ENCODE measurements at regions not wholly inside any gene's neighbourhood (a gene's known extent, or its start where the extent isn't known, plus 50 kb on each side); places are given as distances from the start of the nearest gene placed in this dataset.
"Not testable (repeated sequence)": the region's sequence is repeated elsewhere in the genome, so short reads cannot be mapped to it uniquely, and the experiment has no call there.

DNA sequence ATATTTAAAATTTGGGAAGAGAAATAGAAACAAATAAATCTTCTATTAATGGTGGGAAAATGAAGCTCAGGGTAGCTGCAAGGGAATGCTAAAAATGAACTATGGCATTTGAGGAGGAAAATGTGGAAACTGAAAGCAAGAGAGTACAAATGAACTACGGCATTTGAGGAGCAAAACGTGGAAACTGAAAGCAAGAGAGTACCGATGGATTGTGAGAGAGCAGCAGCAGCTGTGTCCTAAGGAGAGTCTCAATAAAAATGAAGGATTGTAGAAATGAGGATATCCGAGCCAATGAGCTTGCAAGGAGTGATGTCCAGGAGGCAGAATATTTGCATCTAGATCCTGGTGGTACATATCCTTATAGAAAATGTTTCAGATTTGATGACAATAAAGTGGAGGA, 547.1 kb upstream of the ZNF337 start:
- DNase-seq (ENCODE audit: low read depth, low spot score) = no peak
- ChIA-PET CTCF (no interaction called here), POLR2A (no interaction called here)
- H3K4me3 ChIP-seq (ENCODE audit: low read depth, low read length) = no peak overlapping the region
- TF ChIP-seq, protein P1, sequence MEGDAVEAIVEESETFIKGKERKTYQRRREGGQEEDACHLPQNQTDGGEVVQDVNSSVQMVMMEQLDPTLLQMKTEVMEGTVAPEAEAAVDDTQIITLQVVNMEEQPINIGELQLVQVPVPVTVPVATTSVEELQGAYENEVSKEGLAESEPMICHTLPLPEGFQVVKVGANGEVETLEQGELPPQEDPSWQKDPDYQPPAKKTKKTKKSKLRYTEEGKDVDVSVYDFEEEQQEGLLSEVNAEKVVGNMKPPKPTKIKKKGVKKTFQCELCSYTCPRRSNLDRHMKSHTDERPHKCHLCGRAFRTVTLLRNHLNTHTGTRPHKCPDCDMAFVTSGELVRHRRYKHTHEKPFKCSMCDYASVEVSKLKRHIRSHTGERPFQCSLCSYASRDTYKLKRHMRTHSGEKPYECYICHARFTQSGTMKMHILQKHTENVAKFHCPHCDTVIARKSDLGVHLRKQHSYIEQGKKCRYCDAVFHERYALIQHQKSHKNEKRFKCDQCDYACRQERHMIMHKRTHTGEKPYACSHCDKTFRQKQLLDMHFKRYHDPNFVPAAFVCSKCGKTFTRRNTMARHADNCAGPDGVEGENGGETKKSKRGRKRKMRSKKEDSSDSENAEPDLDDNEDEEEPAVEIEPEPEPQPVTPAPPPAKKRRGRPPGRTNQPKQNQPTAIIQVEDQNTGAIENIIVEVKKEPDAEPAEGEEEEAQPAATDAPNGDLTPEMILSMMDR (IDR thresholded peaks at IDR 0.05; ENCODE audit: insufficient read depth, low read length, missing control alignments) = no peak

DNA sequence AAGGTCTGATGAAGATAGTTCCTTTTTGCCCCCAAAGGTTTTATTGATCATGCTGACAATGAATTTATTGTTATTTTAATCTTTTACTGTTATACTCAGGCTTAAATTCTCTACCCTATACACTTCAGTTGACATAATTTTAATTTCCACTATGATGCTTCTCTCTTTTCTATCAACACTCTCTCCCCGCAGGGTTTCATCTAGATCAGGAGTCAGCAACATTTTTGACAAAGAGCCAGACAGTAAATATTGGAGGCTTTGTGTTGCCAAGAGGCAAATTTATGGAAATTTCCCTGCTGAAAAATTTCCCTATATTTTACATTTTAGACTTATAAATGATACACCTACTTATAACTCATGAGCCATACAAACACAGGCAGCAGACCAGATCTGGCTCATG, 524.0 kb upstream of the ZNF337 start:
- H3K4me3 ChIP-seq (ENCODE audit: low read depth, low read length); POLR2A ChIA-PET; CTCF ChIA-PET; DNase-seq (ENCODE audit: low read depth, low spot score): not testable (repeated sequence)

DNA sequence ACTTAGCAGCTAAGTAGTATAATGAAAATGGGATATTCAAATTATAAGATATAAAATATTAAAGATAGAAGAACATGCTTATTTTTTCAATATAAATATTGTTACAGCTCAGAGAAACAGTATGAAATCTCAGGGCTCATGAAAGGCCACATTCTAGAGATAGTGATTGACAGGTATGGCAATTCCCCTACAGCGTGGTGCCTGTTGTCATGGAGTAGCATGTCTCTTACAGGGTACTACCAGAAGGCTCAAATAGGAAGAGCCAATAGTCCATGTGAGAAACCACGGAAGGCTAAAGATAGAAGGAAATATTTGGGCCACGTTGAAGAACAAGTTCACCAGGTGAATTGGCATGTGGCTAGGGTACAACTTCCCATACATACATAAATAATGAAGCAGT, 522.9 kb upstream of the ZNF337 start:
- H3K4me3 ChIP-seq (ENCODE audit: low read depth, low read length); CTCF ChIA-PET; DNase-seq (ENCODE audit: low read depth, low spot score); POLR2A ChIA-PET: not testable (repeated sequence)

DNA sequence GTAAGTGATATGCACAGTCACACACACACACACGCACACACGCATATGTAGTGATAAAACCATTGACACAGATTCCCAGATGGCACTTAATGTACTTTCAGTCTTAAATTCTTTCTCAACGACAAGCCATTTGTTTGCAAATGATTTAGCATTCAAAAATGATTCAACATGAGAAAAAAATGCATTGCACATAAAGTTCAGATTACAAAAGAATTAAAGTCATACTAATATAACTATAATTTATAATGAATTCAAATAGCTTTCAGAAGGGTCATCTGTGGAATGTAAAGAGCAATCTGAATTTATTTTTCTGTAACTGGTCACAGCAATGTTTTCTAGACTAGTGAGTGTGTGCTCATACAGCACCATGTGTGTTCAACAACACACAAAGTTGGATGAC, 521.6 kb upstream of the ZNF337 start:
- DNase-seq (ENCODE audit: low read depth, low spot score) = no peak
- TF ChIP-seq, protein P1 (IDR thresholded peaks at IDR 0.05; ENCODE audit: insufficient read depth, low read length, missing control alignments) = no peak
- CTCF ChIA-PET = no interaction called here
- POLR2A ChIA-PET = no interaction called here
- H3K4me3 ChIP-seq (ENCODE audit: low read depth, low read length) = no peak overlapping the region

DNA sequence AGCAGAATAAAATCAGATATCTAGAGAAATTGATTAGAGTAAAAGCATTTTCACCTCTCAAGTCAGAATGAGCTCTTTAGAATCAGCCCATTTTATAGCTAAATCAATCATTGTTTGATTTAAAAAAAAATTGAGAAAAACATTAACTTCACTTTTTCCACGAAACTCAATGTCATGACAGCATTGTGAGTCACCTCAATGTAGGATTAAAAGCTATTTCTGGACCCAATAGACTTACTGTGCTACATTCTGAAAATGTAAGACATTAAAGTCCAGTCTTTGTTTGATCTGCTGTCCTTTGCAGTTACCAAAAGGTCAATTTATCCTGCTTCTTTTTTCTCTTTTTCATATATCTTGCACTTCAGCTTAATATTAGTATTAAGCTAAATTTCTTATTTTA, 519.4 kb upstream of the ZNF337 start:
- CTCF ChIA-PET = no interaction called here
- POLR2A ChIA-PET = no interaction called here
- no peak for DNase-seq (ENCODE audit: low read depth, low spot score)
- H3K4me3 ChIP-seq (ENCODE audit: low read depth, low read length) = no peak overlapping the region
- TF ChIP-seq, protein P1 (IDR thresholded peaks at IDR 0.05; ENCODE audit: insufficient read depth, low read length, missing control alignments) = no peak

DNA sequence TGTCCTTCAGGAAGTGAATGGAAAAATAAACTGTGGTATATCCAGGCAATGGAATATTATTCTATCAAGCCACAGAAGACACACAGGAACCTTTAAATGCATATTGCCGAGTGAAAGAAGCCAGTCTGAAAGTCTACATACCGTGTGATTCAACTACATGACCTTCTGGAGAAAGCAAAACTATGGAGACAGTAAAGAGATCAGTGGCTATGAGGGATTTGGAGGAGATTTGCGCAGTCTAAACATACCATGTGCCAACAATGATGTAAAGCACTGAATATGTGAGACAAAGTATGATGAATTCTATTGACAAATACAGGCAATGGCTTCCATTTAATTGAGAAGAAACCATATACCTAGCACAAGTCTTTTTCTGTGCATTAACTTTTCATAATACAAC, 518.3 kb upstream of the ZNF337 start:
- no peak overlapping the region for H3K4me3 ChIP-seq (ENCODE audit: low read depth, low read length)
- TF ChIP-seq, protein P1 (IDR thresholded peaks at IDR 0.05; ENCODE audit: insufficient read depth, low read length, missing control alignments) = no peak
- CTCF ChIA-PET = no interaction called here
- no peak for DNase-seq (ENCODE audit: low read depth, low spot score)
- POLR2A ChIA-PET = no interaction called here

DNA sequence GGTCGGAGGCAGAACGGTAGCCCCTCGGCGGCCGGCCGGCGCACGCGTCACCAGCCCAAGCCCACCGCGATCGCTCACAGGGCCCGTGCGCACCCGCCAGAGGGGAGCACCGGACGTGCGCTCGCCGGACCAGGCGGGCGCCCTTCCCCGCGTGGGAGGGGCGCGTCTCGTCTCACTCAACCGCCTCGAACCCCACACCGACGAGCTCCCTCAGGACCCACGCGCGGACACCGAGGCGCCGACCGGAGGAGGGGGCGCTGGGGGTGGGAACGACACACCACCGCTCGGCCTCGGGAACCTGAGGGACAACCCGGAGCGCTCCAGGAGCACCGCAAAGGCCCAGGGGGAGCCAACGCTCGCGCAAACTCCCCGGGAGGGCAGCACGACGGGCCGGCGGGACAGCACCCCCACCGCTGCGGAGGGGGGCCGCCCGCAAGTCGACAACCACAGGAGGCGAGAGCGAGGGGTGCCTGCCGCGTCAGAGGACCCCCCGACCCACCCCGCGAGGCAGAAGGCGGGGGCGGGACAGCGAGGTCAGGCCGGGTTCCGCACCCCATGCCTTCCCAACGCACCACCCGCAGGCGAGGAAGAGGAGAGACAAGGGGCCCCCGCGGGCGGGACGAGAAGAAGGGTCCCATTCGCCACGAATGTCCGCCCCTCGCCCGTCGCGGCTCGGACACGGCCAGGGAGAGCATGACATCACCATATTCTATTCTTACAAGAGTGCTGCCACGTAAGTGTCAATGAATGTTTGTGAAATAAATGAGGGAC, 512.7 kb upstream of the ZNF337 start:
- ChIA-PET CTCF (no interaction called here), POLR2A (no interaction called here)
- DNase-seq (ENCODE audit: low read depth, low spot score) = no peak
- H3K4me3 ChIP-seq (ENCODE audit: low read depth, low read length) = no peak overlapping the region; the same call in none of the 2 replicates
- TF ChIP-seq, protein P1 (IDR thresholded peaks at IDR 0.05; ENCODE audit: insufficient read depth, low read length, missing control alignments) = no peak

Data from AG04449 (cell line).